GM13977 (cell line): ENCODE measurements at regions not wholly inside any gene's neighbourhood (a gene's known extent, or its start where the extent isn't known, plus 50 kb on each side); places are given as distances from the start of the nearest gene placed in this dataset.

Experiments
- DNase-seq: peaks from one replicate; pipeline ENCODE4 v3.0.0; 2012; ENCODE audit warnings: low spot score
- CTCF ChIP-seq: IDR thresholded peaks from 2 replicates; pipeline ENCODE4 v1.5.1; 2012; ENCODE audit warnings: mild to moderate bottlenecking, control low read depth; ENCODE audit not compliant: insufficient read depth; ENCODE audit errors: extremely low read depth, missing control alignments
- in situ Hi-C: fragments of 300-500 bp; cut with MboI; formaldehyde crosslinking; loops from one replicate; pipeline ENCODE4 v1.12.0; 2022; ENCODE audit warnings: low sequenced_read_pairs, low pct_unique_long_range_greater_than_20kb, mixed read lengths, inconsistent platforms; ENCODE audit not compliant: unreplicated experiment

- DNase-seq = no peak
- no peak for TF ChIP-seq CTCF
- in situ Hi-C loops = no loop called here
These were observed 203.7 kb downstream of the TBX18 start for GRCh38 chr6:84560436-84561390.

DNA sequence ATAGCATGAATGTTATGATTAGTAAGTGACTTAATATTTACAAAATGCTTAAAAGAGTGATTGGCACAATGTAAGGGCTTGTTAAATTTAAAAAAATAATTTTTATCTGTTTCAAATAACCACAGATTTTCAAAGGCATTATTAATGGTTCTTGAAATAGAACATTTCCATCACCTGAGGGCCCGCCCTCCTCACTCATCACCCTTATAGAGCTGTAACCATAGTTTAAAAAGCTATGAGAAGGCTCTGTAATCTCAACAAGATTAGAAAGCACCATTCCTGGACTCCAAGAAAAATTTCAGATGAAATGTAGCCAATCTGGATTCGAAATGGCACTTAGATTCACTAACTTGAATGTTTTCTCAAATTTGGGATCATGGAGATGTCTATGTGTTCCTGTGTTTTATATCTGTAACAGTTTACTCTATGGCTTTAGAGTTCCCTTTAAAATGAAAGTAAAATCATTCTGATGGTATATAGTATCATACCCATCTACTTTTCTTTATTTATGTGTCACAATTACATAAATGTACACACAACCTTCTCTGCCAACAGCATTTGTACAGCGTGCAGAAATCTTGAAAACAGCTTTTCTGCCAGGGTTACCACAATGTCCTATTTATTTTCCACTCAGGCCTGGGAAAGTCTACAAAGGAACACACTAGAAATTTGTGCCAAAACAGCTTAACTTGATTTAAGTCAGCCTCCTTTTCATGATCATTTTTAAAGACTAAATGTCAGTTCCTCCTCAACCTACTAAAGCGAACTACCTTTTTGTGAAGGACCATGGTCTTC is 207.7 kb downstream of the TBX18 start:
- in situ Hi-C loops = no loop called here
- no peak for DNase-seq
- TF ChIP-seq CTCF = no peak

DNA sequence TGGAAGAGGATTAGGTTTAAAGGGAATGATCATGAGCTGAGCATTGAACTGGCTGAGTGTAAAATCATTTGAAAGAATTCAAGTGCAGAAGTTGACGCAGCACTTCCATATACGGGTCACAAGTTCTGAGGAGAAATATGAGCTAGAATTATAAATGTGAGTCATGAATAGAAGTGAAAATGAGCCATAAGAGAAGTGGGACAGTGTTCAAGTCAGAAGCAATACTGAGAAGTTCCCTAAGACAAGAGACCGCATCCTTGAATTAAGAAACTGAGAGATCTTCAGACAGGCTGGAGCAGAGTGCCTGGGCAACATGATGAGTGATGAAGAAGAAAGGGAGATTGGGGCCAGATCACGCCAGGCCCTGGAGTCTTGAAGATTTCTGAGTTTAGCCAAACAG is 209.7 kb downstream of the TBX18 start:
- no peak for TF ChIP-seq CTCF
- in situ Hi-C loops = no loop called here
- no peak for DNase-seq

DNA sequence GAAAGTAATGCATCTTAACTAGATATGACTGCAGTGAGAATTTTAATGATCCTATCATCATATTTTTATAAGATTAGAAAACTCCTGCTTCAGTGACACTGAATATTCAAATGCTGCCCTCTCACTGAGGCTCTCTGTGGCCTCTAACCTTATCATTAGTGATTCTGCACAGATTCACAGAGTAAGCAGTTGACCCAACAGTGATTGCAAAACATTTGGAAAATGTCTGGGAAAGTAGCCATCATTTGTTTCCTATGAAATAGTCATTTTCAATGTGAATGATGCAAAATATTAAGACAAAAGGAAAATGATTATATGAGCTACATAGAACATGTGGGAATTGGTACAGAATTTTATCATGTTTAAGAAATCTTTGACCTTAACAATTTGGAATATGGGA is 210.3 kb downstream of the TBX18 start:
- DNase-seq = no peak
- TF ChIP-seq CTCF = no peak
- in situ Hi-C loops = no loop called here

DNA sequence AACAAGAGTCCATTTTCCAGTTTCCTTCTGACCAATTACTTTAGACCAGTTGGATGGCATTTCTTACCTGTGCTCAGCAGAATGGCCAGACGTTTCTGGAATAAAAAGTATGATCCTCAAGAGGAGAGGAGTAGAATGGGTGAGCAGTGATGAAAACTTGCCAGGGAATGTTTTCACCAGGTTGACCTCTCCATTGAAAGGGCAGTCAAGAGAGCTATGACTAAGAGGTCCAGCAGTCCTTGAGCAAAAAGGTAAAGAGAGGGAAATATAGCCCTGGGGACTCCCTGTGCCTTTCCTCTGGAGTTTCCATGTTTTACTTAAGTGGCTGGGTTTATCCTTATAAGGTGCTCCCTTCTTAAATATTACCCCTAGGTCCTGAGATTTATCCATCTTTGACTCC is 210.9 kb downstream of the TBX18 start:
- in situ Hi-C loops = no loop called here
- DNase-seq = no peak
- TF ChIP-seq CTCF = no peak

GRCh38 chr6:84551797-84552196 is 212.6 kb downstream of the TBX18 start:
- no peak for TF ChIP-seq CTCF
- in situ Hi-C loops = no loop called here
- DNase-seq = no peak
